ENCODE measurements at regions not wholly inside any gene's neighbourhood (a gene's known extent, or its start where the extent isn't known, plus 50 kb on each side); places are given as distances from the start of the nearest gene placed in this dataset.

GRCh38 chr19:28388988-28389387 lies 824.0 kb downstream of the UQCRFS1 start:
- no peak for TF ChIP-seq CTCF (IDR thresholded peaks at IDR 0.05)
- no peak for TF ChIP-seq POLR2A (IDR thresholded peaks at IDR 0.05)
